ENCODE measurements at regions not wholly inside any gene's neighbourhood (a gene's known extent, or its start where the extent isn't known, plus 50 kb on each side); places are given as distances from the start of the nearest gene placed in this dataset.
A peak's percentile ranks its signal among the peaks of the same experiment; 100 is the strongest.

DNA sequence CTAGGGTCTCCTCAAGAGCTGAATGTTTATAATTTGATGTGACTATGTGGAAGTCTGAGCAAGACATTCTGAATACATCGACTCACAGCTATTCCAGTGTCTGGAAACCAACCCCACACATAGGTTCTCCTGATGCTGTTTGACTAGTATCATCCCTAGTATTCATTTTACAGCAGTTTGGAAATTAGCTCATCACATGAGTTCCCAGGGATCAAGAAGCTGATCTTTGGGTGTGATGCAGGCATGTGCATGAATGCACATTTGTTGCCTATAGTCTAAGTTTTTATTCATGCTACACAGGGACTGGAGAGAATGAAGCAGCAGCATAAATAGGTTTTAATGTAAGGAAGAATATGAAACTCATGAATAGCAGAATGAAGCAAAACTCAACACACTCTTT is 284.3 kb upstream of the SPRED2 start:
- DNase-seq, result no peak

DNA sequence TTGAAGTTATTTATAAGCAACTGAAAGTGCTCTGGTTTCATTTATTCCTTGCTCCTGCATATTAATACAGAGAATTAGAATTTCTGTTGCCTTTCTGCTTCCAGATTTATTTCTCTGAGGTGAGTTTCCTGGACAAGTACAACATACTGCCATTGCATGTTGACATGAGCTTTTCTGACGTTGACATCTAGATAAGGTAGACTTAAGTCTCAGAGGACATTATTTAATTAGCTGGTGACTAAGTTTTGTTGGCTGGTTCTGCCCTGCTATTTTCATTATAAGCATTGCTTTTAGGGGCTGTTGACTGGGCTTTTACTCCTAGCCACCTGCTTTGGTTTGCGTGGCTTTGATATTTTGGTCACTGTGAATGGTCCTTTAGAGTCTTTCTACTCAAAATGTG is 282.9 kb upstream of the SPRED2 start:
- DNase-seq, result no peak

DNA sequence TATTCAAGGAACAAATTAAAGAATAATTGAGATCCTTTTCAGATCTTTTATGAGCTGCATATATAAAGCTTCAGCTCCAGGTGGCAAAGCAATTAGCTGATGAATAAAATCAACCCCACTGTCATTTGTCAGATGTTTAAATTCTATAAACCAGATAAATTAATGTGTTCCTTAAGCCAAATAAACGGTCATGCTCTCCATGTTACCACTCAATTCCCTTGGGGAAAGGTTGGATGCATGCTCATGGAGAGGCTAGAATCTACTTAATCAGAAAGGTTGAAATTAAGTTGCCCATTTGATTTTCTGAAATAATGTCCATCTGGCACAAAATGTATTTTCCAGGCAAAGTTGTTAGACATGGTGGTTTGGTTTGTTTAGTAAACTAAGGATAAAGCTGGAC is 282.5 kb upstream of the SPRED2 start:
- no peak for DNase-seq

DNA sequence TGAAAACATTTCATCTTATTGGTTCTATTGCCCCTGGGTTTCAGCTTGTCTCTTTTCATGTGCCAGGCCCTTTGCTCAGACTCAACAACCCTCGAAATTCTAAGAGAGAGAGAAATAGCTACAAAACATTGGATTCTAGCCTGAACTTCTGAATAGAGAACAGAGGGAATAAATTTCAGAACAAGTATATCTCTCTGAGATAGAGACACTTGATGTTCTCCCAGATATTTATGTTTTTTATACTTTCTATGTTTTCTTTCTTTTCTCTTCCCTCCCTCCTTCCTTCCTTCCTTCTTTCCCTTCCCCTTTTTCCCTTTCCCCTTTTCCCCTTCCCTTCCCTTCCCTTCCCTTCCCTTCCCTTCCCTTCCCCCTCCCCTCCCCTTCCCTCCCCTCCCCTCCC is 279.5 kb upstream of the SPRED2 start:
- no peak for DNase-seq

DNA sequence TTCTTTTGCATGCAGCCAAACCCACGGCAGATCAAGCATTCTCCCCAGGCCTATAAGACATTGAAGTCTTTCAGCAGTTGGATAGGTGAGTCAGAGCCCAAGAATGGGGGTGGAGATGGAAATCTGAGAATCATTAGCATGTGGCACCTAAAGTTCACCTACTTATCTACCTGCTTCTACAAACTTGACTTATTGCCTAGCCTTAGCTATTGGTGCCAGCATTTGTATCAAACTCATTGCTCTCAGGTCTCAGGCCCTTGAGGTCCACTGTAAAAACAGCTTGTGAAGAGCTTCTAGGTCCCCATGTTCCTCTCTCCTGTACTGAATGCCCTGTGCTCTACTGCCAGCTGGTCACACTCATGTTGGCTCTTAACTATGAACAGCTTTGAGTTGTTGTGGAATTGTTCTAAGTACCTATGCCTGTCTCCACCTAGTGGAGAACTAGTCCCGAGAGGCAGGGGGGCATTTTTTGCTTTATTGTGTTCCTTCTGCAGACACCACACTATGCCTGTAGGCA is 278.4 kb upstream of the SPRED2 start:
- peak; percentile 5 for DNase-seq

DNA sequence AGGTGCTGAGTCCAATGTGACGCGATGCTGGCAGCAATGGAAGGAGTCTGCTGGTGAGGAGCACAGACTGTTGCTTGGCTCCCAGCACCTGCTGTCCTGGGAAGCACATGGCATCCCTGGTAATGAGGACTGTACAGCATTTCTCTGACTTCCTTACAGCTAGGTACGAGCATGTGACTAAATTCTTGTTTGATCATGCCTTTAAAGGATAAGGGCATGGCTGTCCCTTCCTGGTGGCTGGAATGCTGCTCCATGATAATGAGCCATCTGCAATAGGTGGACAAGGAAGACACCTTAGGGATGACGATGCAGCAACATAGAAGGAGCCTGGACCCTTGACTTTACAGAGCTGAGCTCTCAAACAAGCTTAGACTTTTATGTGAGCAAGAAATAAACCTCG is 278.0 kb upstream of the SPRED2 start:
- DNase-seq, result no peak

DNA sequence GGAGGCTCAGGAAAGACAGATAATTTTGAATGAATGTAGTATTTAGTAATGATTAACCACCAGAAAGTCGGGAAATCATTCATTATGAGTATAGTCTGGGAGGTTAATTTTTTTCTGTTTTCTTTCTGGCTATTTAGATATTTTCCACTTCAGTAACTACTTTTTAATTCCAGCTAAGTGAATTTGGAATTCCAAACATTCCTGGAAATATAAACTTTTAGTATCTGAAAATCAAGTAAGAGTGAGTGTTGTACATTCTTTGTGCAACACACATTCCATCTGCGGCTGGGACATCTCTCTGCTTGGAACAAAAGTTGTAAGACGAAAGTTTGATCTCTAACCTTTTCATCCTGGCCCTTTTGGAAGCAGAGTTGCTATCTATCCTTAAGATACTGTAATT is 275.7 kb upstream of the SPRED2 start:
- DNase-seq, result no peak

DNA sequence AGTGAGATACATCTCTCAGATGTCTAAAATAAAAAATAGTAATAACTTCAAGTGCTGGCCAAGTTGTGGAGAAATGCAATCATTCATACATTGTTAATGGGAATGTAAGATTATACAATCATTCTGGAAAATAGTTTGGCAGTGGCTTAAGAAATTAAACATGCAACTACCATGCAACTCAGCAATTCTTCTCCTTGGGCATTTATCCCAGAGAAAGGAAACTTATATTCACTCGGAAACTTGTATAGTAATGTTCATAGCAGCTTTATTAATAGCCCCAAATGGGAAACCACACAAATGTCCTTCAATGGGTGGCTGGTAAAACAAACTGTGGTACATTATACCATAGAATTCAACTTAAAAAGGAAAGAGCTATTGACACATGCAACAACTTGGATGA is 274.0 kb upstream of the SPRED2 start:
- DNase-seq, result no peak

DNA sequence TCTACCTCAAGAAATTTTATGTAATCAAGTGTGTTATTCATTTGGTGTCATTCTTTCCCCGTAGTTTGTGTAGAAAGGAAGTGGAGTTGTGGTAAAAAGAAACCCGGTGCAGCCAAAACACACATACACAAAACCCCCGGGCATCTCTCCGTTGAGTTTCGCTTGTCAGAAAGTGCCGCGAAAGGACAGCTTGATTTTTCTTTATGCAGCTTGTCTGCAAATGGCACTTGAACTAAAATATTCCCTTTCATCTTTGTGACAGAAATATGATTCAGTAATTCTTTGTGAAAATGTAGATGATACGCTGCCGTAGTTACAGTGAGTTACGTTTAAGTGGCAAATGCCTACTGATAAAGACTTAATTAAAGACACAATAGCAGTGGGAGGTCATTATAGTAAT is 268.8 kb upstream of the SPRED2 start:
- DNase-seq, result no peak

DNA sequence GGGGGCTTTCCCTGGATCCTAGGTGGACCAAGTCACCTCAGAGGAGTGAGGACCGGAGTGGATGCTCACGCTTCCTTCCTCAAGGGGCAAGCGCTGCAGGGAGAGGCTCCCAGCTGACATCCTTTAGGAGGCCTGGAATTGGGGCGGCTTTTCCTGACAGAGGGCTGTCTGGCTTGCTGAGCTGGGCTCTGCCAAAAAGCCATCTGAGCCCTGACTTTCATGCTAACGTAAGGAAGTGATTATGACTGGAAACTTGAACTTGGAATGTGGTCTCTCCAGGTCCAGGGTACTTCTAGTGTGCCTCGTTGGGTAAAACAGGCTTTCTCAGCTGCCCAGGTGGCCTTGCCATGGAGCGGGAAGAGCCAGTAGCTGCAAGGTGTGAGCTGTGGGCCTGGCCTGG is 268.3 kb upstream of the SPRED2 start:
- DNase-seq, result no peak

DNA sequence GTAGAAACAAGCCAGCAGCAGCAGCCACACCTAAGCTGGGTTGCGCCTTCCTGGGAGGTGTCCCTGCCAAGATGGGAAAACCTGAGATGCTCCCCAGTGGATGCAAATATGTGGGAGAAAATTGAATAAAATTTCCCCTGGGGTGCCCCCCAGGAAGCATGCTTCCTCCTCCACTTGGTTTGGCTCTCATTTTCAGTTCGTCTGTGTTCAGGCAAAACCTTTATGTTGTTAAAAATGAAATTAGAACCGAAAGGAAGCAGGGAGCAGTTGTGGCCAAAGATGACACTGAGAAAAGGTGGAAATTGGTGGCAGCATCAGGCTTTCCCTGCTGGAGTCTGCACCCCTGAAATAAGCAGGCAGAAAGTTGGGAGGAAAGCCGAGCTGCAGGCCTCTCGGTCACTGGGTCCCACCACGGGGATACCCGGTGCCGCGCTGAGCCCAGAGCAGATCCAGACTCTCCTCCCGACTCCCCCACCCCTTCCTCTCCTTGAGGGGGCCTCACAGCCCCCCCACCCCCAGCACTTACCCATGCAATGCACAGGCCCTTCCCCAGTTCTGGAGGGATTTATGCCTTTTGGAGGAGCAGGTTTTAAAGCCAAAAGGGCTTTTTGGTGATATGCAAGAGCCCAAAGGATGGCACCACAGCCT is 267.7 kb upstream of the SPRED2 start:
- DNase-seq, result no peak

DNA sequence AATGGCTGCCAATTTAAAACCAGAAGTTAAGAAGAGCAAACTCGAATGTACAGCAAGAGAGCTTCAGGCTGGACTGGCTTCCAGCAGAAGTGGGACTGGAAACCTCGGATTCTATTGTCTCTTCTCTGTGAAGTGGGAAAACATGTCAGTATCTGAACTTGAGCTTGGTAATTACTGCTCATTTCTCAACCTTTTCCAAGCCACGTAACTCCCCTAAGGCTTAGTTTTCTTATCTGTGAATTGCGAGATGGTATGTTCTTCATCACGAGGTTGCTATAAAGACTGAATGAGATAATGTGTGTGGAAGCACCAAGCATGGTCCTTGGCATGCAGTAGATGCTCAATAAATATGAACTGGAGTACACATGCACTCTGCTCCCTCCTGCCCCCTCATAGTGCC is 259.4 kb upstream of the SPRED2 start:
- no peak for DNase-seq

DNA sequence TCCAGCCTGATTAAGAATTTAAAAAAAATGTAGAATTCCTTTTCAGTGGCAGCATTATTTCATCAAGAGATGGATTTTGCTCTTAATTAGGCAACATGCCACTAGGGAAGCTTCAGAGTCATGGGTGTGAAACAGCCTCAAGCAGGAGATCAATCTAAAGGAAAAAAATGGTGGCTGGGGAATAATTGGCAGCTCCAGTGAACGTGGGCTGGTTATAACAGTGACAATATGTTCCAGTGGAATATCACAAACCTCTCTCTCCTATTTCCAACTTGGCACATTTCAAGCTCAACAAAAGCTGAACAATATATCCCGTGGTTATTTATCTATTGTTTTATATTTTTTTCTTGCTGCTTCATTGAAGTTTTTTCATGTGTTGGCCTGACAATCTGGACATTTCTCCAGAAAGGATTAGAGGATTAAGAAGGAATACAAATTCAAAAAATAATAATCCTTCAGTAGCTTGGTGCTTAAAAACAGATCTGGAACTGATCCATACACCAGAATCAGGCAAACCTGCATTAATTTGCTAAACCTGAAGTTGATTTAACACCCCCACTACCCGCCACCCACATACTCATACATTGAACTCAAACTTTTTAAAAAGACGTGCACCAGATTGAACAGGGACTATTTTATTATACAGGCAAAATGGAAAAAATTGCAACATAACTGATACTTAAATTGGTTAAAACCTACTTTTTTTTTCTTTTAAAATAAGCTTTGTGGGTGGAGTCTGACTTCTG is 255.9 kb upstream of the SPRED2 start:
- no peak for DNase-seq

DNA sequence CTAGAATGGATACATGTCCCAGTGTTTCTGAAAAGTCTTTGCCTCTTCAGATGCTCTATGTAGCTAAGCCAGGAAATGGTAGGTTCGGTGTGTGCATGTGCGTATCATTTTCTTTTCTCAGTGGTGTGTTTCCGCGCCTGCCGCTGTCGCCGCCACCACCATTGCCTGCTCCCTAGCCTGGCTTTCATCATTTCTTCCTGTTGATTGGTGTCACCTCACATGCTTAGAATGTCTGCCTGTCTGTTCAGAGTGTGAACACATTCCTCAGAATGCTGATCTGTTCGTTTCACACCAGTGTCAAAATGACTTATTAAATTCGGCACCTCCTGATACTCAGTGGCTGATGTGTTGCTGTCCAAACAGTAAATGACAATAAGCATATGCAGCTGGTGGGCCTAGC is 255.2 kb upstream of the SPRED2 start:
- DNase-seq, result no peak

DNA sequence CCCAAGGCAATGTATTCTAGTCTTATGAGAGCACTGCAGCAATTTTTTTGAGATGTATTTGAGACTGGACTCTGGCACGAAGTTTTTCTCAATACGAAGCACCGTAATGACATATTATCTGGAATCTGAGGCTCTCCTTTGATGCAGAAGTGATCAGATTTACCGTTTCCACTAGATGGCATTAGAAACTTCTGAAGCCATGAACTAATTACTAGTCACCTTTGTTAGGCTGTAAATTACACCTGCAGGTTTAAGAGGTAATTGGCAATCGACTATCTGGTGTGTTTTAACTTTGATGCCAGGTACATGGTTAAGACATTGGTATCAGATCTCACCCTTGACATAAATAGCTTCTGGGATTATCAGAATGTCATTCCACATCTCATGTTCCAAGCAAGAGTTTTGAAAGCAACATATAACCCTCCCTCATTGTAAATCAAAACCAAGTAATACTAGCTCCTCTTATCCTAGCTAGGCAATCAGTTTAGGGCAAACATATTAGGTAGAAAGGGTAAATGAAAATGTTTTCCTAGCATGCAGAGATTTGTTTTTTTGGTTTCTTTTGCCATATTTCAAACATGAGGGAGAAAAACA is 254.6 kb upstream of the SPRED2 start:
- DNase-seq, result no peak

DNA sequence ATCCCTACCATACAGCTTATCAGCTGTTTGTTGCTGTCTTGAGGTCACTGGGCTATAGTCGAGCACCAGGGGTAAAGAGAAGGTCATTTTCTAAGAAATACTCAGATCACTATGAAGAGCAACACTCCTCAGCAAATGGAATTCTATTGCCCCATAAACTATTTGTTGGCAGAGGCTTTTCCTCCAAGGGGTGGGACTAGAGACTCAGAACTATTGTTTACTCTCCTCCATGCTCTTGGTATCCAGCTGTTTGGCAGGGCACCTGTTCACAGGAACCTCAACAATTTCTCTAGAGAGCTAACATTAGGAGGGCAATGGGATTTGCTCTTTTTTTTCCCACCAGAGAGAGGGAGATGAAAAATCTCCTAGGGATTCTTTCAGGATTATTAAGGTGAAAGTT is 249.1 kb upstream of the SPRED2 start:
- no peak for DNase-seq

DNA sequence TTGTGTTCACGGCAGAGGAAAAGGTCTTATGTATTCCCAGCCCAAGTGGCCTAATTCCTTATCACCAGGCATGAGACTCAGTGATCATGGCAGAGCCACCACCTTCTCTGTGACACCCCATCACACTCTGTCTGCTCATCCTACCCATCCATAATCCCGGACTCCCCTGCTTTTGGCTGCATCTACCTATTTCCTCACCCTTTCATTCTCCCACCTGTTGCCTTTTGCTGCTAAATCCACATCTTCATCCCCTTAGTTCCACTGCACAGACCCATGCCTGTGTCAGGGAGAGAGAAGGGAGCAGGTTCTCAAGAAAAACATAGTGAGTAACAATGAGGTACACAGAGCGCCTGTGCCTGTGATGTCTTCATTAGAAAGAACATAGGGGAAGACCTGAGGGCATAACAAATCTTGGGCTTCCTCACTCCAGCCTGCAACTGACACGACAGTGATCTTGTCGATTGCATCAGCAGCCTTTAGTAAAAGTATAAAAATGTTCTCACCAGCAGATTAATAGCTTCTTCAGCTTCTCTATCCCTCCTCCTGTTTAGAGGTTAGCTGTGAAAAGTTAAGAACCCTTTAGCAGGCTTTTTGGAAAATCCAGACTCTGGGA is 246.5 kb upstream of the SPRED2 start:
- no peak for DNase-seq

DNA sequence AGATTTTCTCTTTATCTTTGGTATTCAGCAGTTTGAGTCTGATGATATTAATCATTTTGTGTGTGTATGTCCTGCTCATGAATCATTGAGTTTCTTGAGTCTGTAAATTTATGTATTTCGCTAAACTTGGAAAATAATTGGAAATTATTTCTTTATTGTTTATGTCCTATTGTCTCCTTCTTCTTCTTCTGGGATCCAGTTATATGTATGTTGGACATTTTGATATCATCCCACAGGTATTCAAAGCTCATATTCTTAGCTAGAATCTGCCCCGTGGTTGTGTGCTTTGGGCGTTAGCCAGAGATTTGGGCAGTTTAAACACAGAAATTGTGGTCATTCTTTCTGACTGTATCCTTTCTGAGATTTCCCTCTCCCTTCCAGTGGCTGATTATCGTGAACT is 243.0 kb upstream of the SPRED2 start:
- no peak for DNase-seq

DNA sequence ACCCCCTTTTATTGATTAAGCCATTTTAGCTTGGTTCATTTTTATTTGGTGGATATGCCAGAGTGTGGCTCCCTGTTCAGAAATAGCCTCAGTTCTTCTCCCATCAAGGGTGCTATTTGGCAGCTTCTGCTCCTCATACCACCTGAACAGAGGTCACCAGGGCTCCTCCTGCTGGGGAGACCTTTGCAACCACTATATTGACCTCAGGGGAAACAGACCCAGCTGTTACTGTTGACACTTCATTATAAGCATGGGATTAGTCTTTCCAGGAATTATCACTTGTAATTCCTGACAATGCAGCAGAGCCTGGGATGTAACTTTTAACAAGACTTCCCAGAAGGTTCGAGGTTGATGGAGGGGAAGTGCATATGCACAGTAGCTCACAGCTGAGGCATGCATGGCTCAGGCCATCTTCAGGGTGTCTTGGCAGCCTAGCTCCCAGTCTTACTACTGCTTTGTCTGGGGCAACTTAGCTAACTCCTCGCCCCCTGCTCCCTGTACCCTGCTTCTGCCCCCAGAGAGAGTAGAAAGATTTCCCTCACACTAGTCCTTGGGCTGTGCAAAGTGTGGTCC is 239.4 kb upstream of the SPRED2 start:
- no peak for DNase-seq

DNA sequence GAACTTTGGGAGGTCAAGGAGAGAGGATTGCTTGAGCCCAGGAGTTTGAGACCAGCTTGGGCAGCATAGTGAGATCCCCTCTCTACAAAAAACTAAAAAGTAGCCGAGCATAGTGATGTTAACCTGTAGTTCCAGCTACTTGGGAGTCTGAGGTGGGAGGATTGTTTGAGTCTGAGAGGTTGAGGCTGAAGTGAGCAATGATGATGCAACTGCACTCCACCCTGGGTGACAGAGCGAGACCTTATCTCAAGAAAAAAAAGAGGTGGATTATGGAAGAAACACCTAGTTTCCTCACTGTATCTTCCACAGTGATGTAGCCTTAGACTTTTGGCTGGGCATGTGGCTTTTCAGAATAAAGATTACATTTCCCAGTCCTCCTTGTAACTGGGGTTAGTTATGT is 237.2 kb upstream of the SPRED2 start:
- no peak for DNase-seq

DNA sequence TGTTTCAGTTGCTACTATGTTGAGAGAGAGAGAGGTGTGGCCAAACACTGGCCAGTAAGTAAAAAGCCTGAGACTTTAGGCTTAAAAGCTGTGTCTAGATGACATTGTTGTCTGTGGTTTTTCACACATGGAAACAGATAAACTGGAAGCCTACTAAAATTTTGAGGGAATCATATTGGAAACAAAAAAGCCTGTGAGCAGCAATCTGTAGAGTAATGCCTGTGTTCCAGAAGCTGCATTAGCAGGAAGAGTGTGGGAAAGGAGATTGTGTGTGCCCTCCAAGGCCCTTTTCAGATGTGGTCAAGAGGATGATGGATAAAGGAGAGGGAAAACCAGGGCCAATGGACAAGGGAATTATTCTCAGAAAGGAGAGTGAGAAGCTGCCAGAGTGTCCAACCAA is 236.3 kb upstream of the SPRED2 start:
- DNase-seq, result no peak

DNA sequence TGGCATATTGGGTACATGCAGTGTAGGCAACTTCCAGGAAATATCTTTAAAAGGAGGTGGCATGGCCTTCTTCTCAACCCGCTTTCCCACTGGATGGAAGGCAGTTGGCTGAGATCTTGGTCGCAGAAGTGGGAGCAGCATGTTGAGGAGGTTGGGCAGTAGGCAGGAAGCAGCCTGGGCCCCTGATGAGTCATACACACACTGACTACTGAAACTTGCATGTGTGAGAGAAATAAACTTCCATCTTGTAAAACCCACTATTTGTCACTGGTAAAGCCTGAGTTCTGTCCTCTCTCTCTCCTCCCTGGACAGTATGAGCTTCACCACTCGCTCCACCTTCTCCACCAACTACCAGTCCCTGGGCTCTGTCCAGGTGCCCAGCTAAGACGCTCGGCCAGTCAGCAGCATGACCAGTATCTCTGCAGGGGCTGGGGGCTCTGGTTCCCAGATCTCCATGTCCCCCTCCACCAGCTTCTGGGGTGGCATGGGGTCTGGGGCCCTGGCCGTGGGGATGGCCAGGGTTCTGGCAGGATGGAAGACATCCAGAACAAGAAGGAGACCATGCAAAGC is 233.8 kb upstream of the SPRED2 start:
- peak; percentile 68 for DNase-seq

DNA sequence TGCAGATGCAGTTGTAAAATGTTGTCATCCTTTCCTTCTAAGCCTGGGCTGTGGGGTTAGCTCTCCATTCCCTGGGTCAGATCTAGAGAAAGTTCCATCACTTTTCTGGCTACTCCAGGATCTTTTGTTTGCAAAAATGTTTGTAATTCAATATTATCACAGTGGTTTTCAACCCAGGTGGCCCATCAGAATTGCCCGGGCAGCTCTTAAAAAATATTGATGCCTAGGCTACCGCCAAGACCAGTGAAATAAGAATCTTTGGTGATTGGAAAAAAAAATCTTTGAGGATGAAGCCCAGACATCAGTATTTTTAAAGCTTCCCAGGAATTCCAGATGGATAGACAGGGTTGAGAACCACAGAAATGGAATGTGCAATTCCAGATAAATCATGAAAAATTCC is 232.5 kb upstream of the SPRED2 start:
- no peak for DNase-seq

All from activated CD4-positive, alpha-beta T cell treated with anti-CD3 and anti-CD28 coated beads, Interleukin-2, amount 50 U/mL, for 16 hours (primary cell).